PC-9 (cell line): ENCODE measurements at regions not wholly inside any gene's neighbourhood (a gene's known extent, or its start where the extent isn't known, plus 50 kb on each side); places are given as distances from the start of the nearest gene placed in this dataset.
A peak's percentile ranks its signal among the peaks of the same experiment; 100 is the strongest.

ENCODE experiments used
- BruUV-seq: library from RNA; stranded (reverse); fragments of 400-500 nt; replicated peaks from 2 replicates; lab custom pipeline; 2021; lab: Mats Ljungman, UMichigan
- CTCF ChIA-PET: fragments of 300-600 bp; sonication (Branson Sonifier 250); formaldehyde crosslinking; loops from one replicate; lab custom pipeline; 2022; ENCODE audit warnings: antibody characterized with exemption; lab: Charles Lee
- POLR2A ChIA-PET: fragments of 300-600 bp; sonication (Branson Sonifier 250); formaldehyde crosslinking; loops from one replicate; lab custom pipeline; 2022; ENCODE audit warnings: antibody characterized with exemption; ENCODE audit not compliant: unreplicated experiment; lab: Charles Lee
- DNase-seq, 2 experiments: peaks; one replicate each; pipeline versions ENCODE4 v3.0.0 to v3.0.0-alpha.2; 2015 to 2022; ENCODE audit warnings: mixed read lengths in 1 of 2
- H2AFZ ChIP-seq: fragments of 200-600 bp; sonication (generic); 2 replicates; pipeline ENCODE4 v1.8.1; 2017; ENCODE audit warnings: antibody characterized with exemption
- H3F3A ChIP-seq: fragments of 200-600 bp; sonication (generic); 2 replicates; pipeline ENCODE4 v1.8.1; 2017; ENCODE audit warnings: antibody characterized with exemption, mild to moderate bottlenecking, low read depth; ENCODE audit not compliant: insufficient read depth
- H3K27ac ChIP-seq: fragments of 200-600 bp; sonication (generic); 2 replicates; pipeline ENCODE4 v1.6.1; 2016; ENCODE audit warnings: mixed run types
- H3K27me3 ChIP-seq: fragments of 200-600 bp; sonication (generic); 2 replicates; pipeline ENCODE4 v1.6.1; 2016; ENCODE audit warnings: low read depth, mixed run types; ENCODE audit not compliant: insufficient read depth
- H3K36me3 ChIP-seq: fragments of 200-600 bp; sonication (generic); 2 replicates; pipeline ENCODE4 v1.6.1; 2016; ENCODE audit warnings: low read depth, mixed run types
- H3K4me1 ChIP-seq: fragments of 200-600 bp; sonication (generic); replicated peaks from 2 replicates; pipeline ENCODE4 v1.6.1; 2016; ENCODE audit warnings: mixed run types; ENCODE audit not compliant: insufficient read depth
- H3K4me2 ChIP-seq: fragments of 200-600 bp; sonication (generic); 2 replicates; pipeline ENCODE4 v1.6.1; 2017; ENCODE audit warnings: mixed run types
- H3K4me3 ChIP-seq: fragments of 200-600 bp; sonication (generic); 2 replicates; pipeline ENCODE4 v1.6.1; 2016; ENCODE audit warnings: mixed run types
- H3K79me2 ChIP-seq: fragments of 200-600 bp; sonication (generic); 2 replicates; pipeline ENCODE4 v1.6.1; 2017; ENCODE audit warnings: low read depth, mixed run types
- H3K9me2 ChIP-seq: fragments of 200-600 bp; sonication (generic); 2 replicates; pipeline ENCODE4 v1.8.1; 2017; ENCODE audit warnings: mild to moderate bottlenecking; ENCODE audit not compliant: insufficient read depth
- H3K9me3 ChIP-seq: fragments of 200-600 bp; sonication (generic); 2 replicates; pipeline ENCODE4 v1.8.1; 2016; ENCODE audit warnings: low read depth; ENCODE audit not compliant: insufficient read depth
- H4K20me1 ChIP-seq: fragments of 200-600 bp; sonication (generic); 2 replicates; pipeline ENCODE4 v1.8.1; 2017; ENCODE audit not compliant: insufficient read depth
- EZH2 ChIP-seq: fragments of 200-600 bp; sonication (generic); IDR thresholded peaks from 2 replicates; pipeline ENCODE4 v1.8.0; 2017; ENCODE audit warnings: antibody characterized with exemption, low read depth
- intact Hi-C: fragments of 100-400 bp; cut with micrococcal nuclease; formaldehyde crosslinking; loops from one replicate; pipeline ENCODE4 v1.10.0; 2022; ENCODE audit not compliant: unreplicated experiment
- TF ChIP-seq, protein P1 (sequence below): fragments of 200-600 bp; sonication (generic); conservative IDR thresholded peaks from 2 replicates; pipeline ENCODE4 v1.6.1; 2017; ENCODE audit warnings: mixed run types, antibody characterized with exemption, mild to moderate bottlenecking, moderate library complexity

DNA sequence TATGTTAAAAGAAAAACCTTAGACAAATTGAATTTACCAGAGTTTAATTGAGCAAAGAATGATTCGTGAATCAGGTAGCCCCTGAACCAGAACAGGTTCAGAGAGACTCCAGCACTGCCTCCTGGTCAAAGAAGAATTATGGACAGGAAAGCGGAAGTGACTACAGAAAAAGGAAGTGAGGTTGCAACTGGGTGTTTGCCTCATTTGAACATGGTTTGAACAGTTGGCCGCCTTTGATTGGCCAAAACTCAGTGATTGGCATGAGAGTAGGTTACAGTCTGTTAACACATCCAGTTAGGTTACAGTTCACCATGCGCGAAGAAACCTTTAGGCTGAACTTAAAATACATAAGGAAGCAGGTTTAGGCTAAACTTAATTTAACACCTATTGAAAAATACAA is 248.8 kb downstream of the TFAP2A start:
- Histone ChIP-seq H3K27me3 (no peaks in the 10 kb centered on the region), H3F3A (peaks cover 15% of the 10 kb centered on the region), H3K4me2 (no peak overlapping the region), H3K4me1 (peaks cover 26% of the 10 kb centered on the region), H3K9me2 (no peaks in the 10 kb centered on the region), H3K4me3 (no peak overlapping the region), H3K79me2 (no peaks in the 10 kb centered on the region), H3K36me3 (no peaks in the 10 kb centered on the region), H3K27ac (no peak overlapping the region), H4K20me1 (no peaks in the 10 kb centered on the region), H2AFZ (no peak overlapping the region), H3K9me3 (no peaks in the 10 kb centered on the region)
- intact Hi-C loops: no loop called here
- no peak for DNase-seq
- ChIA-PET CTCF (no interaction called here), POLR2A (no interaction called here)
- TF ChIP-seq, protein P1, sequence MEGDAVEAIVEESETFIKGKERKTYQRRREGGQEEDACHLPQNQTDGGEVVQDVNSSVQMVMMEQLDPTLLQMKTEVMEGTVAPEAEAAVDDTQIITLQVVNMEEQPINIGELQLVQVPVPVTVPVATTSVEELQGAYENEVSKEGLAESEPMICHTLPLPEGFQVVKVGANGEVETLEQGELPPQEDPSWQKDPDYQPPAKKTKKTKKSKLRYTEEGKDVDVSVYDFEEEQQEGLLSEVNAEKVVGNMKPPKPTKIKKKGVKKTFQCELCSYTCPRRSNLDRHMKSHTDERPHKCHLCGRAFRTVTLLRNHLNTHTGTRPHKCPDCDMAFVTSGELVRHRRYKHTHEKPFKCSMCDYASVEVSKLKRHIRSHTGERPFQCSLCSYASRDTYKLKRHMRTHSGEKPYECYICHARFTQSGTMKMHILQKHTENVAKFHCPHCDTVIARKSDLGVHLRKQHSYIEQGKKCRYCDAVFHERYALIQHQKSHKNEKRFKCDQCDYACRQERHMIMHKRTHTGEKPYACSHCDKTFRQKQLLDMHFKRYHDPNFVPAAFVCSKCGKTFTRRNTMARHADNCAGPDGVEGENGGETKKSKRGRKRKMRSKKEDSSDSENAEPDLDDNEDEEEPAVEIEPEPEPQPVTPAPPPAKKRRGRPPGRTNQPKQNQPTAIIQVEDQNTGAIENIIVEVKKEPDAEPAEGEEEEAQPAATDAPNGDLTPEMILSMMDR: no peak
- TF ChIP-seq EZH2: no peak
- BruUV-seq: no TSS peak

DNA sequence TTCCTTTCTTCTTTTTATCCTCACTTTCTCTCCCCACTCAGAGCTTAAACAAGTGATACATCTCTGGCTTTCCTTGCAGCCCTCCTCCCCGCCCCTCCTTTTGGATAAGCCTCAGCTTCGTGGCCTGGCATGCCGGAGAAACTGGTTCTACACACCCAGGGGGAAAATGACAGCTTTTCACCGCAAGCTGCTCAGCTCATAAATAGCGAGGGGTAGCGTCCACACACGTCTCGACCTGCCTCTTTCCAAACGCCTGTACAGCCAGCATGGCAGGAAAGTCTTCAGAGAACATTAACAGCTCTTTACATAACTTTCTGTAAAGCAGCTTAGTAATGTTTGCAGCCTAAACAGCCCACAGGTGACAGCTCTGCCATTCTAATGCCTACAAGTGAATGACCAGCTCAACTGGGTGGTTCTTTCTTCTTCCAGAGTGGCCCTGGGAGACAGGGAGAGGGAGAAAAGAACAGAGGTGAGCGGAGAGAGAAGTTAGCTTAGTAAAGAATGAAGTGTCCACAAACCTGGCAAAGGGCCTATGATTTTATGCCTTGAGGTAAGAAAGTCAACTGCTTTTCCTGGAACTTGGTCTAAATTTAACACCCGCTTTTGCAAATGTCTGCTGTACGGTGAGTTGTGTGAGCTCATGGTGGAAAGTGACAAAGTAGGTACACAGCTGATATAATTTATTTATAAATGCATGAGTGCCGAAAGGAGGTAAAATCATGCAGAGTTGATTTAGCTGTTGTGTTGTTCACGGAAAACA is 251.5 kb downstream of the TFAP2A start:
- peak overlapping the region; percentile 54 for H3K4me3 ChIP-seq
- ChIA-PET POLR2A (interaction anchor here (0.6 to 0.8 kb wide), 7 partner anchors 9 to 278 kb away, joined by 3 to 21 read pairs (median 5); no protein-coding TSS in a partner anchor), CTCF (interaction anchor here (0.8 to 0.9 kb wide), 2 partner anchors 237 to 252 kb away, joined by 3 to 4 read pairs; partner anchors contain the start of gene TFAP2A)
- no peaks in the 10 kb centered on the region for H3K79me2 ChIP-seq
- BruUV-seq: no TSS peak
- peak overlapping the region; percentile 72 for H3K27ac ChIP-seq
- H3K4me1 ChIP-seq: peaks cover 26% of the 10 kb centered on the region
- H2AFZ ChIP-seq: peak overlapping the region; percentile 66
- no peaks in the 10 kb centered on the region for H3K27me3 ChIP-seq
- H3F3A ChIP-seq: peaks cover 15% of the 10 kb centered on the region
- TF ChIP-seq, protein P1: no peak
- no peak for TF ChIP-seq EZH2
- intact Hi-C loops: loop anchor here (1.0 to 5.0 kb wide), 4 partner anchors 66 to 239 kb away; no protein-coding TSS in a partner anchor
- no peaks in the 10 kb centered on the region for H3K36me3 ChIP-seq
- H3K9me3 ChIP-seq: no peaks in the 10 kb centered on the region
- no peaks in the 10 kb centered on the region for H4K20me1 ChIP-seq
- H3K9me2 ChIP-seq: no peaks in the 10 kb centered on the region
- H3K4me2 ChIP-seq: peak overlapping the region; percentile 82
- DNase-seq: peak; percentile 80 to 84

DNA sequence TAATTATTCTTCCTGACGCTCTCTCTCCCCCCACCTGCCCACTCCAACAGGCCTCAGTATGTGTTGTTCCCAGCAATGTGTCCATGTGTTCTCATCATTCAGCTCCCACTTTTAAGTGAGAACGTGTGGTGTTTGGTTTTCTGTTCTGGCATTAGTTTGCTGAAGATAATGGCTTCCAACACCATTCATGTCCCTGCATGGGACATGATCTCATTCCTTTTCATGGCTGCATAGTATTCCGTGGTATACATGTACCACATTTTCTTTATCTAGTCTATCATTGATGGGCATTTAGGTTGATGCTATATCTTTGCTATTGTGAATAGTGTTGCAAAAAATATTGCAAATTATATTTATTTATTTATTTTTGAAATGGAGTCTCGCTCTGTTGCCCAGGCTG is 258.0 kb downstream of the TFAP2A start:
- intact Hi-C loops: no loop called here
- Histone ChIP-seq H3K4me2 (no peak overlapping the region), H3K27ac (no peak overlapping the region), H3K9me3 (no peaks in the 10 kb centered on the region), H3K36me3 (no peaks in the 10 kb centered on the region), H3K79me2 (no peaks in the 10 kb centered on the region), H3K9me2 (no peaks in the 10 kb centered on the region), H4K20me1 (no peaks in the 10 kb centered on the region), H3K4me3 (no peak overlapping the region), H3K27me3 (no peaks in the 10 kb centered on the region), H3K4me1 (no peaks in the 10 kb centered on the region), H3F3A (no peaks in the 10 kb centered on the region), H2AFZ (no peak overlapping the region)
- POLR2A ChIA-PET: interaction anchor here (0.5 kb wide), 1 partner anchor 1075 kb away, joined by 3 read pairs; the partner anchor contains the start of gene NEDD9
- CTCF ChIA-PET: no interaction called here
- BruUV-seq: no TSS peak
- no peak for TF ChIP-seq EZH2
- TF ChIP-seq, protein P1: no peak
- DNase-seq: no peak
